Smooth muscle cell (in vitro differentiated cells): ENCODE measurements at regions not wholly inside any gene's neighbourhood (a gene's known extent, or its start where the extent isn't known, plus 50 kb on each side); places are given as distances from the start of the nearest gene placed in this dataset.

Experiments used
- DNase-seq: peaks from one replicate; lab custom pipeline; 2025; ENCODE audit not compliant: unreplicated experiment; lab: John Stamatoyannopoulos, UW
- H2AFZ ChIP-seq: fragments of 200-600 bp; sonication (generic); 2 replicates; pipeline ENCODE4 v1.6.0; 2016; ENCODE audit warnings: antibody characterized with exemption, low read depth, mild to moderate bottlenecking
- H3F3A ChIP-seq: fragments of 200-600 bp; sonication (generic); 2 replicates; pipeline ENCODE4 v1.6.0; 2017; ENCODE audit warnings: antibody characterized with exemption, low read depth
- H3K27ac ChIP-seq: fragments of 200-600 bp; sonication (generic); 2 replicates; pipeline ENCODE4 v1.5.1; 2016; ENCODE audit warnings: low read depth, mild to moderate bottlenecking
- H3K27me3 ChIP-seq: fragments of 200-600 bp; sonication (generic); 2 replicates; pipeline ENCODE4 v1.6.1; 2016; ENCODE audit warnings: low read depth, mild to moderate bottlenecking
- H3K36me3 ChIP-seq: fragments of 200-600 bp; sonication (generic); 2 replicates; pipeline ENCODE4 v1.5.1; 2016; ENCODE audit warnings: low read depth
- H3K4me1 ChIP-seq: fragments of 200-600 bp; sonication (generic); 2 replicates; pipeline ENCODE4 v1.5.1; 2016; ENCODE audit warnings: low read depth
- H3K4me2 ChIP-seq: fragments of 200-600 bp; sonication (generic); 2 replicates; pipeline ENCODE4 v1.6.0; 2016; ENCODE audit warnings: mild to moderate bottlenecking
- H3K4me3 ChIP-seq: fragments of 200-600 bp; sonication (generic); 2 replicates; pipeline ENCODE4 v1.5.1; 2016; ENCODE audit warnings: mild to moderate bottlenecking
- H3K79me2 ChIP-seq: fragments of 200-600 bp; sonication (generic); 2 replicates; pipeline ENCODE4 v1.6.0; 2016; ENCODE audit warnings: low read depth, mild to moderate bottlenecking
- H3K9ac ChIP-seq: fragments of 200-600 bp; sonication (generic); 2 replicates; pipeline ENCODE4 v1.6.0; 2016; ENCODE audit warnings: low read depth
- H3K9me3 ChIP-seq: fragments of 200-600 bp; sonication (generic); replicated peaks from 2 replicates; pipeline ENCODE4 v1.5.1; 2016; ENCODE audit warnings: low read depth
- H4K20me1 ChIP-seq: fragments of 200-600 bp; sonication (generic); 2 replicates; pipeline ENCODE4 v1.6.0; 2016; ENCODE audit warnings: low read depth
- WGBS: methylation state at CpG from one replicate; pipeline ENCODE4 v1.1.7; 2016; ENCODE audit warnings: low lambda C conversion rate; 5-methylcytosine and 5-hydroxymethylcytosine counted together
- TF ChIP-seq, protein P1 (sequence below): fragments of 200-600 bp; sonication (generic); IDR thresholded peaks from 2 replicates; pipeline ENCODE4 v1.5.1; 2017; ENCODE audit warnings: borderline replicate concordance, mild to moderate bottlenecking, antibody characterized with exemption; ENCODE audit not compliant: insufficient read depth, poor library complexity, severe bottlenecking

DNA sequence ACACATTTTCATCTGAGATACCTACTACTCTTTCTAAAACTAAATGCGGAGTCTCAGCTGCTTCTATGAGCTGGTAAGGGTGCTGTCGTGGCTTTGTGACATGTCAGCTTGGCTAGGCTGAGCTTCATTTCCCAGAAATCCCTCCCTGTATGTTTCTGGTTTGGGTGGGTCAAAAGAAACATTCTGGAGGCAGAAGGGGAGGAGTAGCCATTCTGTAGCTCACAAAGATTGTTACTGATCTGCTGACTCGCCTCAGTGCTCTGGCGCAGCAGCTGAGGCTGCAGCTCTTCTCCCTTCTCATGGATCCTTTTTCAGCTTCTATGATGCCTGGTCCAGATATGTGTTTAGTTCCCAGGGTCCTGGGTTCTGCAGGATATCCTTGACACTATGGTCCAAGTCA lies 114.7 kb downstream of the RAP2A start:
- H3K4me2 ChIP-seq = no peak overlapping the region
- H3K9me3 ChIP-seq = no peaks in the 10 kb centered on the region
- peak overlapping the region; percentile 65 for H2AFZ ChIP-seq
- no peaks in the 10 kb centered on the region for H3K79me2 ChIP-seq
- no peak overlapping the region for H3K4me3 ChIP-seq
- no peaks in the 10 kb centered on the region for H3K27me3 ChIP-seq
- no peaks in the 10 kb centered on the region for H3K4me1 ChIP-seq
- TF ChIP-seq, protein P1, sequence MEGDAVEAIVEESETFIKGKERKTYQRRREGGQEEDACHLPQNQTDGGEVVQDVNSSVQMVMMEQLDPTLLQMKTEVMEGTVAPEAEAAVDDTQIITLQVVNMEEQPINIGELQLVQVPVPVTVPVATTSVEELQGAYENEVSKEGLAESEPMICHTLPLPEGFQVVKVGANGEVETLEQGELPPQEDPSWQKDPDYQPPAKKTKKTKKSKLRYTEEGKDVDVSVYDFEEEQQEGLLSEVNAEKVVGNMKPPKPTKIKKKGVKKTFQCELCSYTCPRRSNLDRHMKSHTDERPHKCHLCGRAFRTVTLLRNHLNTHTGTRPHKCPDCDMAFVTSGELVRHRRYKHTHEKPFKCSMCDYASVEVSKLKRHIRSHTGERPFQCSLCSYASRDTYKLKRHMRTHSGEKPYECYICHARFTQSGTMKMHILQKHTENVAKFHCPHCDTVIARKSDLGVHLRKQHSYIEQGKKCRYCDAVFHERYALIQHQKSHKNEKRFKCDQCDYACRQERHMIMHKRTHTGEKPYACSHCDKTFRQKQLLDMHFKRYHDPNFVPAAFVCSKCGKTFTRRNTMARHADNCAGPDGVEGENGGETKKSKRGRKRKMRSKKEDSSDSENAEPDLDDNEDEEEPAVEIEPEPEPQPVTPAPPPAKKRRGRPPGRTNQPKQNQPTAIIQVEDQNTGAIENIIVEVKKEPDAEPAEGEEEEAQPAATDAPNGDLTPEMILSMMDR = no peak
- H3K36me3 ChIP-seq = no peaks in the 10 kb centered on the region
- H4K20me1 ChIP-seq = no peaks in the 10 kb centered on the region
- no peak overlapping the region for H3K27ac ChIP-seq
- no peak overlapping the region for H3K9ac ChIP-seq
- no peaks in the 10 kb centered on the region for H3F3A ChIP-seq
- no peak for DNase-seq
- 57% methylated on average over 4 of the region's 4 CpGs for WGBS

DNA sequence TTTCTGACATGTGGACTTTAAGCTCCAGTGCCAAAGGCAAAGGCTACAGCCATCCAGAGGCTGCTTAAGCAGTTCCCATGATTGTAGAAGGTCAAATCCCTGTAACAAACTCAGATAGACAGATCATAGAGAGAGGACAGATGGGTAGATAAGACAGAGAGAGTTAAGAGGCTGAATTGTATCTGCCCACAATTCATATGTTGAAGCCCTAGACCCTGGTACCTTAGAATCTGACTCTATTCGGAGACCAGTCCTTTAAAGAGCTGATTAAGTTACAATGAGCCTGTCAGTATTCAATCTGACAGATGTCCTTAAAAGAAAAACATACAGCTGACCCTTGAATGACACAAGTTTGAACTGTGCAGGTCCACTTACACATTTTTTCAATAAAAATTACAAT lies 115.2 kb downstream of the RAP2A start:
- Histone ChIP-seq H3K9ac (no peak overlapping the region), H3F3A (no peaks in the 10 kb centered on the region), H3K79me2 (no peaks in the 10 kb centered on the region), H4K20me1 (no peaks in the 10 kb centered on the region), H2AFZ (no peak overlapping the region), H3K4me2 (no peak overlapping the region), H3K4me3 (no peak overlapping the region), H3K9me3 (no peaks in the 10 kb centered on the region), H3K27ac (no peak overlapping the region), H3K27me3 (no peaks in the 10 kb centered on the region), H3K4me1 (no peaks in the 10 kb centered on the region), H3K36me3 (no peaks in the 10 kb centered on the region)
- TF ChIP-seq, protein P1 = no peak
- no peak for DNase-seq
- WGBS = 67% methylated on average over 1 of the region's 1 CpG

DNA sequence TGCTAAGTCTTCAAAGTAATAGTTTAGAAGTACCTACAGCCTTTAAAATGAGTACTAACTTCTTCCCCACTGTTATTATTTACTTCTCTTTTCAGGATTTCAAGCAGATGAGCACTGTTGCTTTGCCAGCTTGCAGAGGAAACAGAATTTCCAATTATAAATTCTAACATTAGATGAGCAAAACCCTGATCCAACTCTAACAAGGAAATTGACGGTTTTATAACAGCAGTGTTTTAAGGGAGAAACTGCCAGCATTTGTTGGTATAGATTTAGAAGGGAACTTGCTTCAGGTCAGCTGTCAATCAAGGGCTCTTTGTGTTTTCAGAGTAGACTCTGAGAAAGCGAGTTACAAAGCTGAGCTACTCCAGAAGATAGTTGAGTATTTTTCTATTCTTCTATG lies 120.5 kb downstream of the RAP2A start:
- Histone ChIP-seq H3K36me3 (no peaks in the 10 kb centered on the region), H4K20me1 (no peaks in the 10 kb centered on the region), H3F3A (no peaks in the 10 kb centered on the region), H3K4me3 (no peak overlapping the region), H2AFZ (no peak overlapping the region), H3K4me2 (no peak overlapping the region), H3K27ac (no peak overlapping the region), H3K27me3 (no peaks in the 10 kb centered on the region), H3K79me2 (no peaks in the 10 kb centered on the region), H3K9me3 (no peaks in the 10 kb centered on the region), H3K9ac (no peak overlapping the region), H3K4me1 (no peaks in the 10 kb centered on the region)
- TF ChIP-seq, protein P1 = no peak
- DNase-seq = no peak
- WGBS = 95% methylated on average over 2 of the region's 2 CpGs

DNA sequence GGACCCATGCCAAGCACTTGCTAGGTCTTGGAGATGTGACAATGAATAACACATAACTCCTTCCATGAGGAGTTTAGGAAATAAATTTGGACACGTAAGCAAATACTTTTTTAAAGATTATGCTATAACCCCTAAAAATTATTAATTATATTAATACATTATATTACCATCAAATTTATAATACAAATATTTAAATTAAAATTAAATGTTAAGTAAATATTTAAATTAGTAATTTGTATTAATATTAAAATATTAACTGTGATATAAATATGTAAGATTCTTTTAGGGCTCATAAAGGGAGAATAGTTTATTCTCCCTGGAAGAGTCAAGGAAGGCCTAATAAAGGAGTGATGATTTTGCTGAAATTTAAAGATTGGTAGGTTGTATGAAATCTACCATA lies 121.1 kb downstream of the RAP2A start:
- Histone ChIP-seq H3K27me3 (no peaks in the 10 kb centered on the region), H3K9me3 (no peaks in the 10 kb centered on the region), H3K4me3 (no peak overlapping the region), H3K36me3 (no peaks in the 10 kb centered on the region), H3K79me2 (no peaks in the 10 kb centered on the region), H3K9ac (no peak overlapping the region), H3F3A (no peaks in the 10 kb centered on the region), H3K4me2 (no peak overlapping the region), H3K27ac (no peak overlapping the region), H3K4me1 (no peaks in the 10 kb centered on the region), H4K20me1 (no peaks in the 10 kb centered on the region), H2AFZ (no peak overlapping the region)
- TF ChIP-seq, protein P1 = no peak
- 94% methylated on average over 1 of the region's 1 CpG for WGBS
- DNase-seq = no peak
